HG03520 (cell line): ENCODE measurements at regions not wholly inside any gene's neighbourhood (a gene's known extent, or its start where the extent isn't known, plus 50 kb on each side); places are given as distances from the start of the nearest gene placed in this dataset.
A peak's percentile ranks its signal among the peaks of the same experiment; 100 is the strongest.
"Not testable (repeated sequence)": the region's sequence is repeated elsewhere in the genome, so short reads cannot be mapped to it uniquely, and the experiment has no call there.

Experiments
- ATAC-seq: cut with Tn5 transposase; IDR thresholded peaks from one replicate; pipeline ENCODE4 v1.9.1; 2021; ENCODE audit warnings: mild to moderate bottlenecking, moderate library complexity; ENCODE audit not compliant: unreplicated experiment

GRCh38 chr5:44935871-44936270 is 127.1 kb downstream of the MRPS30 start:
- no peak for ATAC-seq

GRCh38 chr5:44942524-44943001 is 133.8 kb downstream of the MRPS30 start:
- no peak for ATAC-seq

- no peak for ATAC-seq
These were observed 134.9 kb downstream of the MRPS30 start for GRCh38 chr5:44943647-44944046.

- ATAC-seq = no peak
These were observed 137.0 kb downstream of the MRPS30 start for GRCh38 chr5:44945743-44946142.

GRCh38 chr5:44949687-44950086 is 140.9 kb downstream of the MRPS30 start:
- no peak for ATAC-seq

GRCh38 chr5:44951371-44951770 is 142.6 kb downstream of the MRPS30 start:
- ATAC-seq = no peak

GRCh38 chr5:44952376-44952775 is 143.6 kb downstream of the MRPS30 start:
- peak; percentile 71 for ATAC-seq

- ATAC-seq = no peak
These were observed 144.3 kb downstream of the MRPS30 start for GRCh38 chr5:44953078-44953477.

- ATAC-seq = not testable (repeated sequence)
These were observed 150.3 kb downstream of the MRPS30 start for GRCh38 chr5:44958943-44959454.

- ATAC-seq = no peak
These were observed 161.1 kb downstream of the MRPS30 start for GRCh38 chr5:44969825-44970224.

GRCh38 chr5:44970963-44971362 is 162.2 kb downstream of the MRPS30 start:
- ATAC-seq = not testable (repeated sequence)

- ATAC-seq = no peak
These were observed 166.1 kb downstream of the MRPS30 start for GRCh38 chr5:44974813-44975212.

- no peak for ATAC-seq
These were observed 173.0 kb downstream of the MRPS30 start for GRCh38 chr5:44981708-44982107.

- no peak for ATAC-seq
These were observed 174.3 kb downstream of the MRPS30 start for GRCh38 chr5:44983006-44983405.

GRCh38 chr5:44987026-44987425 is 178.3 kb downstream of the MRPS30 start:
- ATAC-seq = no peak

GRCh38 chr5:44991693-44992092 is 182.9 kb downstream of the MRPS30 start:
- ATAC-seq = no peak

GRCh38 chr5:44993286-44993685 is 184.5 kb downstream of the MRPS30 start:
- ATAC-seq = no peak

- no peak for ATAC-seq
These were observed 188.8 kb downstream of the MRPS30 start for GRCh38 chr5:44997506-44997905.

- ATAC-seq = not testable (repeated sequence)
These were observed 198.4 kb downstream of the MRPS30 start for GRCh38 chr5:45007102-45007501.

- ATAC-seq = no peak
These were observed 208.8 kb downstream of the MRPS30 start for GRCh38 chr5:45017568-45017967.

GRCh38 chr5:45029553-45029952 is 220.8 kb downstream of the MRPS30 start:
- ATAC-seq = no peak

- ATAC-seq = no peak
These were observed 227.2 kb downstream of the MRPS30 start for GRCh38 chr5:45035991-45036390.

- ATAC-seq = no peak
These were observed 229.2 kb downstream of the MRPS30 start for GRCh38 chr5:45037927-45038326.
